ENCODE measurements at regions not wholly inside any gene's neighbourhood (a gene's known extent, or its start where the extent isn't known, plus 50 kb on each side); places are given as distances from the start of the nearest gene placed in this dataset.

- Mint-ChIP-seq H3K27me3 (no peaks in the 10 kb centered on the region), H3K9me3 (peaks cover 2% of the 10 kb centered on the region), H3K4me3 (no peak overlapping the region), H3K27ac (no peak overlapping the region), H3K4me1 (no peaks in the 10 kb centered on the region), H3K36me3 (ENCODE audit: low read depth) (no peaks in the 10 kb centered on the region)
- DNase-seq (no peak), ATAC-seq (ENCODE audit: low read depth) (no peak)
- CTCF ChIA-PET: no interaction called here
- intact Hi-C loops (cut with micrococcal nuclease): no loop called here
- TF ChIP-seq CTCF (IDR thresholded peaks at IDR 0.05): no peak
- POLR2A ChIA-PET: no interaction called here
Observed at GRCh38 chr6:82568290-82568993, 204.8 kb downstream of the TPBG start.

GRCh38 chr6:82569022-82569421, 205.4 kb downstream of the TPBG start:
- POLR2A ChIA-PET: no interaction called here
- H3K36me3 Mint-ChIP-seq (ENCODE audit: low read depth): no peaks in the 10 kb centered on the region
- peaks cover 2% of the 10 kb centered on the region for H3K9me3 Mint-ChIP-seq
- no peak overlapping the region for H3K4me3 Mint-ChIP-seq
- H3K27ac Mint-ChIP-seq: no peak overlapping the region
- no peaks in the 10 kb centered on the region for H3K27me3 Mint-ChIP-seq
- intact Hi-C loops (cut with micrococcal nuclease): no loop called here
- H3K4me1 Mint-ChIP-seq: no peaks in the 10 kb centered on the region
- TF ChIP-seq CTCF (IDR thresholded peaks at IDR 0.05): no peak
- ATAC-seq (ENCODE audit: low read depth): no peak
- no peak for DNase-seq
- CTCF ChIA-PET: no interaction called here

- H3K27me3 Mint-ChIP-seq: no peaks in the 10 kb centered on the region
- ATAC-seq (ENCODE audit: low read depth): no peak
- intact Hi-C loops (cut with micrococcal nuclease): no loop called here
- no peaks in the 10 kb centered on the region for H3K36me3 Mint-ChIP-seq (ENCODE audit: low read depth)
- H3K9me3 Mint-ChIP-seq: peaks cover 2% of the 10 kb centered on the region
- no peak overlapping the region for H3K27ac Mint-ChIP-seq
- no peak for TF ChIP-seq CTCF (IDR thresholded peaks at IDR 0.05)
- CTCF ChIA-PET: no interaction called here
- H3K4me3 Mint-ChIP-seq: no peak overlapping the region
- H3K4me1 Mint-ChIP-seq: no peaks in the 10 kb centered on the region
- POLR2A ChIA-PET: no interaction called here
- no peak for DNase-seq
Observed at GRCh38 chr6:82570083-82570482, 206.5 kb downstream of the TPBG start.

GRCh38 chr6:82571455-82571854, 207.8 kb downstream of the TPBG start:
- Mint-ChIP-seq H3K4me1 (no peaks in the 10 kb centered on the region), H3K4me3 (no peak overlapping the region), H3K27me3 (no peaks in the 10 kb centered on the region), H3K36me3 (ENCODE audit: low read depth) (no peaks in the 10 kb centered on the region), H3K9me3 (peaks cover 7% of the 10 kb centered on the region), H3K27ac (no peak overlapping the region)
- intact Hi-C loops (cut with micrococcal nuclease): no loop called here
- no peak for DNase-seq
- ATAC-seq (ENCODE audit: low read depth): no peak
- ChIA-PET POLR2A (no interaction called here), CTCF (no interaction called here)
- no peak for TF ChIP-seq CTCF (IDR thresholded peaks at IDR 0.05)

- no peak for TF ChIP-seq CTCF (IDR thresholded peaks at IDR 0.05)
- POLR2A ChIA-PET: no interaction called here
- intact Hi-C loops (cut with micrococcal nuclease): no loop called here
- ATAC-seq (ENCODE audit: low read depth) (no peak), DNase-seq (no peak)
- Mint-ChIP-seq H3K4me3 (no peak overlapping the region), H3K4me1 (no peaks in the 10 kb centered on the region), H3K27ac (no peak overlapping the region), H3K27me3 (no peaks in the 10 kb centered on the region), H3K9me3 (peaks cover 9% of the 10 kb centered on the region), H3K36me3 (ENCODE audit: low read depth) (no peaks in the 10 kb centered on the region)
- CTCF ChIA-PET: interaction anchor here (0.6 kb wide), 1 partner anchor 252 kb away, joined by 3 read pairs; no protein-coding TSS in a partner anchor
Observed at GRCh38 chr6:82573254-82573972, 209.8 kb downstream of the TPBG start.

Data from activated B cell treated with CpG ODN at 0.5 μM for 24 hours (primary cell).